Epithelial cell of proximal tubule (primary cell): ENCODE measurements at regions not wholly inside any gene's neighbourhood (a gene's known extent, or its start where the extent isn't known, plus 50 kb on each side); places are given as distances from the start of the nearest gene placed in this dataset.
A peak's percentile ranks its signal among the peaks of the same experiment; 100 is the strongest.

ENCODE experiments used
- DNase-seq: peaks from one replicate; pipeline ENCODE4 v3.0.0-alpha.2; 2011; ENCODE audit warnings: low read depth
- H3K4me3 ChIP-seq: 2 replicates; pipeline ENCODE4 v1.5.1; 2011; ENCODE audit warnings: low read depth, mild to moderate bottlenecking, low read length
- TF ChIP-seq, protein P1 (sequence below): conservative IDR thresholded peaks from 2 replicates; pipeline ENCODE4 v1.5.1; 2012; ENCODE audit warnings: low read depth, mild to moderate bottlenecking, low read length

- TF ChIP-seq, protein P1, sequence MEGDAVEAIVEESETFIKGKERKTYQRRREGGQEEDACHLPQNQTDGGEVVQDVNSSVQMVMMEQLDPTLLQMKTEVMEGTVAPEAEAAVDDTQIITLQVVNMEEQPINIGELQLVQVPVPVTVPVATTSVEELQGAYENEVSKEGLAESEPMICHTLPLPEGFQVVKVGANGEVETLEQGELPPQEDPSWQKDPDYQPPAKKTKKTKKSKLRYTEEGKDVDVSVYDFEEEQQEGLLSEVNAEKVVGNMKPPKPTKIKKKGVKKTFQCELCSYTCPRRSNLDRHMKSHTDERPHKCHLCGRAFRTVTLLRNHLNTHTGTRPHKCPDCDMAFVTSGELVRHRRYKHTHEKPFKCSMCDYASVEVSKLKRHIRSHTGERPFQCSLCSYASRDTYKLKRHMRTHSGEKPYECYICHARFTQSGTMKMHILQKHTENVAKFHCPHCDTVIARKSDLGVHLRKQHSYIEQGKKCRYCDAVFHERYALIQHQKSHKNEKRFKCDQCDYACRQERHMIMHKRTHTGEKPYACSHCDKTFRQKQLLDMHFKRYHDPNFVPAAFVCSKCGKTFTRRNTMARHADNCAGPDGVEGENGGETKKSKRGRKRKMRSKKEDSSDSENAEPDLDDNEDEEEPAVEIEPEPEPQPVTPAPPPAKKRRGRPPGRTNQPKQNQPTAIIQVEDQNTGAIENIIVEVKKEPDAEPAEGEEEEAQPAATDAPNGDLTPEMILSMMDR = peak; percentile 54
- DNase-seq = no peak
- H3K4me3 ChIP-seq = no peak overlapping the region
These were observed 611.2 kb downstream of the PPP4R3C start for GRCh38 chrX:26851981-26852380.

DNA sequence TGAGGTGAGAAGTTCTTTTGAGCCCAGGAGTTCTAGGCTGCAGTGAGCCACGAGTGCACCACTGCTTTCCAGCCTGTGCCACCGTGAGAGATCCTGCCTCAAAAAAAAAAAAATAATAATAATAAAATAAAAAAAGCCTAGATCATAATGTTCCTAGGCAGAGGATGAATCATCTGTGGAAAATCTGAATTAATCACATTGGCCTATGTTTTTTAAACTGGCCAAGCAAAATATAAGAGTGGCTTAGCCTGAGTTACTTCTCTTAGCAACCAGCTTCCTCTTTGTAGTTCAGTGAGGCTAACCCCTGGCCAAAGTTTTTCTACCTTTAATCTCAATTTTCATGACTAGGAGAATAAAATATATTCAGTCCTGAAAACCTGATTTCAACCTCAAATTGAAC is 614.6 kb downstream of the PPP4R3C start:
- DNase-seq = no peak
- TF ChIP-seq, protein P1 = no peak
- no peak overlapping the region for H3K4me3 ChIP-seq

GRCh38 chrX:26845056-26845455 is 618.1 kb downstream of the PPP4R3C start:
- no peak overlapping the region for H3K4me3 ChIP-seq
- DNase-seq = no peak
- TF ChIP-seq, protein P1 = no peak

DNA sequence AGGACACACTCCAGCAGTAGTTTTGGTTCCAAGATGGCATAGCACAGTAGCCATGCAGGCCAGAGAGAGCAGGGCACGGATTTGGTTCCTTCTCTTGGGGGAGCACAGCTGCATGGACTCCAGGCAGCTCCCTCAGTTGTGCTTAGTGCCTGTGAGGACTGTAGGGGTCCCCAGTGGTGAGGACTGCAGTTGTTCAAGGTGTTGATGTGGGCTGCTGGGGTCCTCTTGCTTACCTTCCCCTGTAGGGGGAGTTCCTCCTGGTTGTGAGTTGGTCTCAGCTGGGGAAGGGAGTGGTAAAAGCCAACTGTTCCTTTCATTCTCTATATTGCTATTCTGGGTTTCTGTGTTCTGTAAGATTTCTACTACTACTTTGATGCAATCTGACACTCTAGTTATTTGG is 606.5 kb downstream of the MAGEB5 start:
- DNase-seq = no peak
- TF ChIP-seq, protein P1 = no peak
- H3K4me3 ChIP-seq = no peak overlapping the region

DNA sequence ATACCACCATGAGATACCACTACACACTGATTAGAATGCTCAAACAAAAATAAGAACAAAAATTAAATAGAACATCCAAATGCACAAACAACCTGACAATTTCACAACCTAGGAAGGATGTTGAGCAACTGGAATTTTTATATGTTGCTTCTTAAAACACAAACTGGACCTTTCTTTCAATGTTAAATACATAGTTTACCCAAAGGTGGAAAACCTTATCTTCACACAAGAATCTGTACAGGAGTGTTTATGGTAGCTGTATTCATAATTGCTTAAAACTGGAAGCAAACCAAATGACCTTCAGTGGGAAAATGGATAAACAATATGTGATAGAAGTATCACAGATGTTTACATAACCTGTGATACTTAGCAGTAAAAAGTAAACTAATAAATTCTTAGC is 573.8 kb downstream of the MAGEB5 start:
- TF ChIP-seq, protein P1 = no peak
- no peak for DNase-seq
- H3K4me3 ChIP-seq = no peak overlapping the region

DNA sequence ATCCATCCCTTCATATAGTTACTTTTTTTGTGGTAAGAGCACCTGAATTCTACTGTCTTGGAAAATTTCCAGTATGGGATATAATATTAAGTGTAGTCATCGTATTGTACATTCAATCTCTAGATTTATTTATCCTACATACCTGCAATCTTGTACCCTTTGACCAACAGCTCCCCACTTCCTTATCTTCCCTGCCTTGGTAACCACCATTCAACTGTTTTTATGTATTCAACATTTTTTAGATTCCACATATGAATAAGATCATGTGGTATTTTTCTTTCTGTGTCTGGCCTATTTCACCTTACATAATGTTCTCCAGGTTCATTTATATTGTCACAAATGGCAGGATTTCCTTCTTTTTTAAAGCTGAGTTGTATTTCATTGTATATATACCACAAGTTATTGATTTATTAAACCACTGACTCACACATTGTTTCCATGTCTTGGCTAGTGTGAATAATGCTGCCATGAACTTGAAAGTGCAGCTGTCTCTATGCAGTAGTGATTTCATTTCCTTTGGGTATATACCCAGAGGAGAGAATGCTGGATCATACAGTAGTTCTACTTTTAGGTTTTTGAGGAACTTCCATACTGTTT is 572.5 kb downstream of the MAGEB5 start:
- TF ChIP-seq, protein P1 = no peak
- DNase-seq = peak; percentile 7

DNA sequence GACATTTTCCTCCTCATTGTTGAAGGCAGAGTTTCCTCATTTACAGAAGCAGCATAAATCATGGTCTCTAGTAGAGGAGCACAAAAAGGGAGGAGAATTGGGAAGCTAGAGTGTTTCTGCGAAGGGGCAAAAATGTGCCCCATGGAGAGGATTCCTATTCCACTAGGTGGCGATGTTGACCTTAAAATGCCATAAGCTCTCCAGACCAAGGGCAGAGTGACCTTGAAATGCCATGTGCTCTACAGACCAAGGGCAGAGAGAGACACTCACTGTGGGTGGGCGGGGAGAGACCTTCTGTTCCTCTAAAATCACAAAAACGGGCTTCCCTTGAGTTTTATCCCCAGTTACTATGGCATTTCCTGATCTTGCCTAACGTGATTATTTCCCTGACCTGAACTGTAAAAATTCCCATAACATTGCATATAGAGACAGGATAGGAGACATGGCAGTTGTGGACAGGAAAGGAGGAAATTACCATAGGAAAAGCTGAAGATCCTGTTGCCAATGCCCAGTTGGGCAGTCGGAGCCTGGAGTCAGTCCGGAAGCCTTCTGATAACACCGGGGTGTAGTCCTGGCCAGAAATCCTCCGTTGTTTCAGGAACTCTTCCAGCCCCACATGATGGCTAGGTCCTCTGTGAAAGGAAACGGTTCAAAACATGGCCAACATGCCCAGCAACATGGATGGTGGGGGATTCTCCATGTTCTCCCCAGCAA is 567.7 kb downstream of the MAGEB5 start:
- TF ChIP-seq, protein P1 = peak; percentile 63
- DNase-seq = no peak
- no peak overlapping the region for H3K4me3 ChIP-seq

More for the DNA sequence above, 572.5 kb downstream of the MAGEB5 start:
- no peak overlapping the region for H3K4me3 ChIP-seq
